ENCODE measurements at regions not wholly inside any gene's neighbourhood (a gene's known extent, or its start where the extent isn't known, plus 50 kb on each side); places are given as distances from the start of the nearest gene placed in this dataset.

DNA sequence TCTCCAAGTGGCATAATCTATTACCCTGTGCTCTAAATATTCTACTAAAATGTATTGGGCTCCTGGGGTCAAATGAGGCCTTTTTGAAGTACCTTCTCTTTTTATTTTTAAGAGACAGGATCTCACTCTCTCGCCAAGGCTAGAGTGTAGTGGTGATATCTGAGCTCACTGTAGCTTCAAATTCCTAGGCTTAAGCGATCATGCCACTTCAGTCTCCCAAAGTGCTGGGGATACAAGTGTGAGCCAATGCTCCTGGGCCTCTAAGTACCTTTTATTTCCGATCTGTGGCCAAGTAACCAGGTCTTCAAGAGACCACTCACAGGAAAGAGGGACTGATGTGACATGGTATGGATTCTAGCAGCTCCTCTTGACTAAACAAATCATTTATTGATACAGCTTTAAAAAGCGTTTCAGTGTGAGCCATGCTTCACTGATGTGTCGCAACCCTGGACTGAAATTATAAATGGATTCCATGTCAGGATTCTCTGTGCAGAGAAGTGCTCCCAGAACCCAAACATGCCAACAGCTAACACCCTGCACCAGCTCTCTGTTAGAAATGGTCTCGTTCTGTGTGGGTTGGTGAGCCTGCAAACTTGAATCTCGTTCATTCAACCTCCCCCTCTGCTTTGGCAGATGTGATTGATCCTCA, 477.8 kb downstream of the HINT1 start:
- H3K4me1 ChIP-seq (ENCODE audit: control insufficient read depth in 1 of 2, insufficient read depth in 2 of 2, low read length in 2 of 2): no peaks in the 10 kb centered on the region
- ChIA-PET CTCF (no interaction called here), POLR2A (no interaction called here), RAD21 (ENCODE audit: low non-redundant PET in 1 of 2, low total read pairs in 2 of 2, uncharacterized antibody in 2 of 2, unreplicated experiment in 2 of 2) (no interaction called here)
- no peaks in the 10 kb centered on the region for H3K27me3 ChIP-seq (ENCODE audit: insufficient read depth, low read length)
- no TSS peak for BruUV-seq (replicated peaks)
- no peak overlapping the region for H3K4me3 ChIP-seq (replicated peaks in 1 of 2; ENCODE audit: low read depth in 1 of 2, low read length in 2 of 2)
- H4K20me1 ChIP-seq (ENCODE audit: insufficient read depth): no peaks in the 10 kb centered on the region
- H2AFZ ChIP-seq (ENCODE audit: low read depth, low read length, poor library complexity, severe bottlenecking): no peak overlapping the region
- no peak overlapping the region for H3K4me2 ChIP-seq (ENCODE audit: low read length)
- DNase-seq (ENCODE audit: low read depth, low spot score) (no peak), ATAC-seq (no peak)
- no peak for TF ChIP-seq YY1 (IDR thresholded peaks at IDR 0.05; ENCODE audit: extremely low read depth, insufficient replicate concordance, low read depth, low read length)
- no peak for TF ChIP-seq EZH2 (IDR thresholded peaks at IDR 0.05)
- TF ChIP-seq FOSL1 (IDR thresholded peaks at IDR 0.05; ENCODE audit: low read depth): no peak
- no peak for TF ChIP-seq POLR2A (IDR thresholded peaks at IDR 0.05; ENCODE audit: borderline replicate concordance, extremely low read depth, insufficient read depth, insufficient read length)
- no peak for TF ChIP-seq CEBPB (IDR thresholded peaks at IDR 0.05; ENCODE audit: low read depth)
- TF ChIP-seq ELF1 (IDR thresholded peaks at IDR 0.05; ENCODE audit: borderline replicate concordance, low read depth): no peak
- TF ChIP-seq CTCF (IDR thresholded peaks at IDR 0.05 in 2 of 3, conservative IDR thresholded peaks at IDR 0.05 in 1 of 3; ENCODE audit: borderline replicate concordance in 1 of 3, insufficient read depth in 1 of 3, low read depth in 2 of 3, low read length in 2 of 3): no peak
- TF ChIP-seq ZFX (IDR thresholded peaks at IDR 0.05): no peak
- TF ChIP-seq EGR1 (IDR thresholded peaks at IDR 0.05; ENCODE audit: low read depth): no peak
- no peak for TF ChIP-seq SIN3A (IDR thresholded peaks at IDR 0.05; ENCODE audit: low read depth)
- TF ChIP-seq RAD21 (IDR thresholded peaks at IDR 0.05; ENCODE audit: low read depth): no peak
- TF ChIP-seq TCF7L2 (IDR thresholded peaks at IDR 0.05; ENCODE audit: borderline replicate concordance, extremely low read depth, insufficient read depth, insufficient read length): no peak
- no peak for TF ChIP-seq POLR2AphosphoS5 (IDR thresholded peaks at IDR 0.05; ENCODE audit: low read depth, low read length)
- no peak for TF ChIP-seq JUND (IDR thresholded peaks at IDR 0.05)
- no peak for TF ChIP-seq SP1 (IDR thresholded peaks at IDR 0.05; ENCODE audit: low read depth)
- TF ChIP-seq EZH2phosphoT487 (IDR thresholded peaks at IDR 0.05; ENCODE audit: borderline replicate concordance): no peak
- TF ChIP-seq, protein P1, sequence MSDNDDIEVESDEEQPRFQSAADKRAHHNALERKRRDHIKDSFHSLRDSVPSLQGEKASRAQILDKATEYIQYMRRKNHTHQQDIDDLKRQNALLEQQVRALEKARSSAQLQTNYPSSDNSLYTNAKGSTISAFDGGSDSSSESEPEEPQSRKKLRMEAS (IDR thresholded peaks at IDR 0.05): no peak
- TF ChIP-seq ZNF274 (IDR thresholded peaks at IDR 0.05; ENCODE audit: low read depth, low read length): no peak
- TF ChIP-seq CBX3 (IDR thresholded peaks at IDR 0.05; ENCODE audit: low read depth): no peak
- H3K9me3 ChIP-seq (ENCODE audit: control insufficient read depth in 1 of 2, insufficient read depth in 1 of 2, low read depth in 1 of 2, low read length in 2 of 2): no peaks in the 10 kb centered on the region
- no peak overlapping the region for H3K9ac ChIP-seq (ENCODE audit: low read length)
- no peaks in the 10 kb centered on the region for H3K36me3 ChIP-seq (ENCODE audit: control insufficient read depth in 1 of 2, insufficient read depth in 2 of 2, low read length in 2 of 2)
- no peak overlapping the region for H3K27ac ChIP-seq (ENCODE audit: low read depth, low read length)
- no peaks in the 10 kb centered on the region for H3K79me2 ChIP-seq (ENCODE audit: insufficient read depth, low read length)
- intact Hi-C loops (cut with micrococcal nuclease): no loop called here
- H3K9me2 ChIP-seq (ENCODE audit: insufficient read depth): no peaks in the 10 kb centered on the region

All from HCT116 (cell line).